Tibial nerve (tissue), 4 donors: ENCODE measurements at regions not wholly inside any gene's neighbourhood (a gene's known extent, or its start where the extent isn't known, plus 50 kb on each side); places are given as distances from the start of the nearest gene placed in this dataset.
A peak's percentile ranks its signal among the peaks of the same experiment; 100 is the strongest.

Source experiments
- DNase-seq, 2 donors: peaks; one replicate each; pipeline ENCODE4 v3.0.0-alpha.2; 2019; ENCODE audit warnings: low spot score in 2 of 2
- H3K27ac ChIP-seq, 4 donors: fragments of 200-600 bp; sonication (generic) in 3 of 4; one replicate each; pipeline ENCODE4 v1.5.1; 2017 to 2019; ENCODE audit warnings: mild to moderate bottlenecking in 1 of 4
- H3K27me3 ChIP-seq, 2 donors: fragments of 200-600 bp; sonication (generic) in 1 of 2; one replicate each; pipeline versions ENCODE4 v1.5.1 to v1.6.0; 2017 to 2019
- H3K36me3 ChIP-seq, 3 donors: fragments of 200-600 bp; sonication (generic); one replicate each; pipeline ENCODE4 v1.5.1; 2018 to 2019
- H3K4me1 ChIP-seq, 4 donors: fragments of 200-600 bp; sonication (generic) in 3 of 4; one replicate each; pipeline ENCODE4 v1.5.1; 2017 to 2019
- H3K4me3 ChIP-seq, 4 donors: fragments of 200-600 bp; sonication (generic) in 3 of 4; one replicate each; pipeline ENCODE4 v1.5.1; 2017 to 2019; ENCODE audit warnings: mild to moderate bottlenecking in 1 of 4, moderate library complexity in 1 of 4
- H3K9me3 ChIP-seq, 4 donors: fragments of 200-600 bp; sonication (generic) in 3 of 4; one replicate each; pipeline ENCODE4 v1.5.1; 2017 to 2019
- EP300 ChIP-seq, 2 donors: sonication (generic); formaldehyde crosslinking; IDR thresholded peaks; one replicate each; pipeline ENCODE4 v1.6.1; 2017; ENCODE audit warnings: antibody characterized with exemption in 2 of 2, mild to moderate bottlenecking in 1 of 2
- POLR2A ChIP-seq, 2 donors: fragments of 450-650 bp; IDR thresholded peaks; one replicate each; pipeline ENCODE4 v1.6.1; 2017; ENCODE audit warnings: antibody characterized with exemption in 2 of 2, mild to moderate bottlenecking in 2 of 2, moderate library complexity in 2 of 2
- WGBS, 2 donors: methylation state at CpG; one replicate each; pipeline ENCODE4 v1.1.5; 2018; 5-methylcytosine and 5-hydroxymethylcytosine counted together
- TF ChIP-seq, protein P1 (sequence below), 5 experiments: fragments of 200-600 bp in 3 of 5; fragments of 450-650 bp in 2 of 5; sonication (generic) in 3 of 5; IDR thresholded peaks; one replicate each; pipeline ENCODE4 v1.5.1; 2016 to 2019; ENCODE audit warnings: antibody characterized with exemption in 5 of 5, mild to moderate bottlenecking in 3 of 5, moderate library complexity in 2 of 5

- Histone ChIP-seq H3K4me3 (no peak overlapping the region), H3K4me1 (peaks cover 0 to 17% (median 0%) of the 10 kb centered on the region in 4 donors), H3K27ac (no peak overlapping the region), H3K9me3 (peaks cover 0 to 7% (median 0%) of the 10 kb centered on the region in 4 donors), H3K36me3 (no peaks in the 10 kb centered on the region), H3K27me3 (no peaks in the 10 kb centered on the region)
- TF ChIP-seq, protein P1, sequence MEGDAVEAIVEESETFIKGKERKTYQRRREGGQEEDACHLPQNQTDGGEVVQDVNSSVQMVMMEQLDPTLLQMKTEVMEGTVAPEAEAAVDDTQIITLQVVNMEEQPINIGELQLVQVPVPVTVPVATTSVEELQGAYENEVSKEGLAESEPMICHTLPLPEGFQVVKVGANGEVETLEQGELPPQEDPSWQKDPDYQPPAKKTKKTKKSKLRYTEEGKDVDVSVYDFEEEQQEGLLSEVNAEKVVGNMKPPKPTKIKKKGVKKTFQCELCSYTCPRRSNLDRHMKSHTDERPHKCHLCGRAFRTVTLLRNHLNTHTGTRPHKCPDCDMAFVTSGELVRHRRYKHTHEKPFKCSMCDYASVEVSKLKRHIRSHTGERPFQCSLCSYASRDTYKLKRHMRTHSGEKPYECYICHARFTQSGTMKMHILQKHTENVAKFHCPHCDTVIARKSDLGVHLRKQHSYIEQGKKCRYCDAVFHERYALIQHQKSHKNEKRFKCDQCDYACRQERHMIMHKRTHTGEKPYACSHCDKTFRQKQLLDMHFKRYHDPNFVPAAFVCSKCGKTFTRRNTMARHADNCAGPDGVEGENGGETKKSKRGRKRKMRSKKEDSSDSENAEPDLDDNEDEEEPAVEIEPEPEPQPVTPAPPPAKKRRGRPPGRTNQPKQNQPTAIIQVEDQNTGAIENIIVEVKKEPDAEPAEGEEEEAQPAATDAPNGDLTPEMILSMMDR (IDR thresholded peaks at IDR 0.05): peak in 2 of 5 experiments; percentile 9 to 17
- no peak for TF ChIP-seq EP300 (IDR thresholded peaks at IDR 0.05)
- no peak for TF ChIP-seq POLR2A (IDR thresholded peaks at IDR 0.05)
- 81 to 83% methylated on average over 10 of the region's 10 CpGs for WGBS, 2 donors
- no peak for DNase-seq
Measured at GRCh38 chr5:91225848-91226686, 157.1 kb downstream of the ARRDC3 start.

DNA sequence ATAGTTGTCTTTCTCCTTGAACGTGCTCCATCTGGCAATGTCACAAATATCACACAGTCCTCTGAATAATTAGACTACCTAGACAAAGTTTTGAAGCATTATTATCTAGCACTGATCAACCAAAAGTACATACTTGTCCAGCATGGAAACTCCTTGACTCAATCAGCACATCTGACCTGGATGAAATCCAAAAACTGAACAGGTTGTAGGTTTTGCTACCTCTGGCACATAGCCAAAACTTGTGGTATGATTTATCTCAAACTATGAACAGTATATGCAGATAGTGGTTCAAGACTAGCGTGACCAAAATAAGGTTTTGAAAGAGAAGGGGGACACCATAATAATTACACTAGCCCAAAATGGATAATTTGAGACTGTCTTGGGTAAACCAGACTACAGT, 158.1 kb downstream of the ARRDC3 start:
- Histone ChIP-seq H3K27me3 (no peaks in the 10 kb centered on the region), H3K9me3 (peaks cover 0 to 7% (median 0%) of the 10 kb centered on the region in 4 donors), H3K4me1 (peaks cover 0 to 17% (median under 1%) of the 10 kb centered on the region in 4 donors), H3K27ac (no peak overlapping the region), H3K4me3 (no peak overlapping the region), H3K36me3 (no peaks in the 10 kb centered on the region)
- TF ChIP-seq EP300 (IDR thresholded peaks at IDR 0.05) (no peak), POLR2A (IDR thresholded peaks at IDR 0.05) (no peak)
- TF ChIP-seq, protein P1 (IDR thresholded peaks at IDR 0.05): no peak
- WGBS, 2 donors: 86 to 88% methylated on average over 2 of the region's 2 CpGs
- no peak for DNase-seq

DNA sequence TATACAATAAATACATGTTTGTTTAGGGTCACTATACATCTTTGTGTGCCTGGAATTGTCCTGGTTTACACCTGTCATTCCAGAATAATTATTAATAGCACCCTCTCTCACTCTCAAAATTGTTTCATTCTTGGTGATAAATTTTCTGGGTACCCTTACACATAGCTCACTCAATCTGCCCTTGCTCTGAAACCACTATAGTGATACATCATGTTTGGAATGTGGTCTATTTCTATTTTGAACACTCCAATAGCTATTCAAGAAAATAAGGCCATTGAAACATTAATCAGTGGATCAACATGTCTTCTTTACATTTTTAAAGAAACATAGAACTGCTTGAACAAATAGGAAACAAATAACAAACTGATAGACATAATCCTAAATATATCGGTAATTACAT, 158.7 kb downstream of the ARRDC3 start:
- WGBS, 2 donors: 92 to 93% methylated on average over 1 of the region's 1 CpG
- TF ChIP-seq EP300 (IDR thresholded peaks at IDR 0.05): no peak
- TF ChIP-seq, protein P1 (IDR thresholded peaks at IDR 0.05): no peak
- H3K4me3 ChIP-seq: no peak overlapping the region
- H3K36me3 ChIP-seq: no peaks in the 10 kb centered on the region
- no peak for DNase-seq
- peaks cover 0 to 6% (median 0%) of the 10 kb centered on the region in 4 donors for H3K9me3 ChIP-seq
- H3K4me1 ChIP-seq: peaks cover 0 to 21% (median 3%) of the 10 kb centered on the region in 4 donors
- no peaks in the 10 kb centered on the region for H3K27me3 ChIP-seq
- no peak overlapping the region for H3K27ac ChIP-seq

- Histone ChIP-seq H3K4me1 (peaks cover 0 to 26% (median 4%) of the 10 kb centered on the region in 4 donors), H3K9me3 (peaks cover 0 to under 1% (median 0%) of the 10 kb centered on the region in 4 donors), H3K36me3 (no peaks in the 10 kb centered on the region), H3K27ac (no peak overlapping the region), H3K4me3 (no peak overlapping the region), H3K27me3 (no peaks in the 10 kb centered on the region)
- TF ChIP-seq, protein P1 (IDR thresholded peaks at IDR 0.05): no peak
- TF ChIP-seq EP300 (IDR thresholded peaks at IDR 0.05) (no peak), POLR2A (IDR thresholded peaks at IDR 0.05) (no peak)
- DNase-seq: no peak
- WGBS, 2 donors: 68 to 72% methylated on average over 1 of the region's 1 CpG
Measured at GRCh38 chr5:91223886-91224285, 159.2 kb downstream of the ARRDC3 start.

DNA sequence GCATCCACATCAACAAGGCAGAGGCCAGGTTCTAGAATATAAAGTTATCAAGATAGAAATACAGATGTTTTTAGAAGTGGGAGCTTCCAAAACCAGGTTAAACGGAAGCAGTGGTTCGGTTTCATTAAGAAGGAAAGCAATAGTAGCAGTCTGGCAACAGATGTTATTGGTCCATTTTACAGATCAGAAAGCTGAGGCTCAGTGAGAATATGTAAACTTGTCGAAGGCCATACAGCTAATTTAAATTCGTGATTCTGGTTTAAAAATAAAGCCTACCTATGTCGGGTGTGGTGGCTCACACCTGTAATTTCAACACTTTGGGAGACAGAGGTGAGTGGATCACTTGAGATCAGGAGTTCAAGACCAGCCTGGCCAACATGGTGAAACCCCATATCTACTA, 160.6 kb downstream of the ARRDC3 start:
- TF ChIP-seq, protein P1 (IDR thresholded peaks at IDR 0.05): no peak
- TF ChIP-seq POLR2A (IDR thresholded peaks at IDR 0.05): no peak
- TF ChIP-seq EP300 (IDR thresholded peaks at IDR 0.05): no peak
- peaks cover 0 to 19% (median 4%) of the 10 kb centered on the region in 4 donors for H3K4me1 ChIP-seq
- no peak for DNase-seq
- 95 to 96% methylated on average over 5 of the region's 5 CpGs for WGBS, 2 donors
- H3K36me3 ChIP-seq: no peaks in the 10 kb centered on the region
- no peaks in the 10 kb centered on the region for H3K9me3 ChIP-seq
- H3K27ac ChIP-seq: no peak overlapping the region
- no peaks in the 10 kb centered on the region for H3K27me3 ChIP-seq
- no peak overlapping the region for H3K4me3 ChIP-seq
